ENCODE measurements at regions not wholly inside any gene's neighbourhood (a gene's known extent, or its start where the extent isn't known, plus 50 kb on each side); places are given as distances from the start of the nearest gene placed in this dataset.
"Not testable (repeated sequence)": the region's sequence is repeated elsewhere in the genome, so short reads cannot be mapped to it uniquely, and the experiment has no call there.

GRCh38 chr6:15907914-15908518, 220.9 kb upstream of the MYLIP start:
- H3K4me1 Mint-ChIP-seq, result peaks cover 75% of the 10 kb centered on the region
- H3K27me3 Mint-ChIP-seq (ENCODE audit: low read depth), result no peaks in the 10 kb centered on the region
- no peaks in the 10 kb centered on the region for H3K9me3 Mint-ChIP-seq
- peak overlapping the region; percentile 93 for H3K27ac Mint-ChIP-seq
- peak in 1 of 2 experiments; percentile 54 for DNase-seq (ENCODE audit: low spot score in 2 of 2, unreplicated experiment in 2 of 2)
- H3K36me3 Mint-ChIP-seq, result peaks cover 2% of the 10 kb centered on the region
- H3K4me3 Mint-ChIP-seq, result no peak overlapping the region
- no peak for TF ChIP-seq CTCF (IDR thresholded peaks at IDR 0.05; ENCODE audit: unreplicated experiment)

- not testable (repeated sequence) for H3K4me3 Mint-ChIP-seq; H3K36me3 Mint-ChIP-seq; H3K27me3 Mint-ChIP-seq (ENCODE audit: low read depth); H3K9me3 Mint-ChIP-seq; DNase-seq (ENCODE audit: low spot score in 2 of 2, unreplicated experiment in 2 of 2)
- peak overlapping the region; percentile 93 for H3K27ac Mint-ChIP-seq
- peaks cover 71% of the 10 kb centered on the region for H3K4me1 Mint-ChIP-seq
These were observed 221.5 kb upstream of the MYLIP start for GRCh38 chr6:15907220-15907913.

- DNase-seq (ENCODE audit: low spot score in 2 of 2, unreplicated experiment in 2 of 2), result peak in 1 of 2 experiments; percentile 46
- Mint-ChIP-seq H3K27ac (peak overlapping the region; percentile 93), H3K4me1 (peaks cover 64% of the 10 kb centered on the region), H3K4me3 (peak overlapping the region; percentile 5), H3K36me3 (peaks cover 2% of the 10 kb centered on the region), H3K27me3 (ENCODE audit: low read depth) (no peaks in the 10 kb centered on the region), H3K9me3 (no peaks in the 10 kb centered on the region)
- TF ChIP-seq CTCF (IDR thresholded peaks at IDR 0.05; ENCODE audit: unreplicated experiment), result no peak
These were observed 222.4 kb upstream of the MYLIP start for GRCh38 chr6:15906420-15907016.

GRCh38 chr6:15905488-15906419, 223.1 kb upstream of the MYLIP start:
- Mint-ChIP-seq H3K4me1 (peaks cover 66% of the 10 kb centered on the region), H3K27ac (peak overlapping the region; percentile 93), H3K36me3 (peaks cover 2% of the 10 kb centered on the region), H3K4me3 (no peak overlapping the region), H3K27me3 (ENCODE audit: low read depth) (no peaks in the 10 kb centered on the region), H3K9me3 (no peaks in the 10 kb centered on the region)
- DNase-seq (ENCODE audit: low spot score in 2 of 2, unreplicated experiment in 2 of 2), result no peak
- TF ChIP-seq CTCF (IDR thresholded peaks at IDR 0.05; ENCODE audit: unreplicated experiment), result no peak

- peaks cover 67% of the 10 kb centered on the region for H3K4me1 Mint-ChIP-seq
- TF ChIP-seq CTCF (IDR thresholded peaks at IDR 0.05; ENCODE audit: unreplicated experiment), result no peak
- H3K27ac Mint-ChIP-seq, result peak overlapping the region; percentile 93
- H3K27me3 Mint-ChIP-seq (ENCODE audit: low read depth), result no peaks in the 10 kb centered on the region
- peaks cover 2% of the 10 kb centered on the region for H3K36me3 Mint-ChIP-seq
- no peak overlapping the region for H3K4me3 Mint-ChIP-seq
- DNase-seq (ENCODE audit: low spot score in 2 of 2, unreplicated experiment in 2 of 2), result no peak
- no peaks in the 10 kb centered on the region for H3K9me3 Mint-ChIP-seq
These were observed 224.1 kb upstream of the MYLIP start for GRCh38 chr6:15904651-15905376.
